DMS 273 (cell line): ENCODE measurements at regions not wholly inside any gene's neighbourhood (a gene's known extent, or its start where the extent isn't known, plus 50 kb on each side); places are given as distances from the start of the nearest gene placed in this dataset.

Experiments
- DNase-seq: peaks from one replicate; lab custom pipeline; 2025; ENCODE audit not compliant: unreplicated experiment; lab: John Stamatoyannopoulos, UW

- no peak for DNase-seq
These were observed 237.4 kb upstream of the PPP2R3A start for GRCh38 chr3:135728007-135728721.

GRCh38 chr3:135731546-135731945 lies 234.0 kb upstream of the PPP2R3A start:
- DNase-seq = no peak

DNA sequence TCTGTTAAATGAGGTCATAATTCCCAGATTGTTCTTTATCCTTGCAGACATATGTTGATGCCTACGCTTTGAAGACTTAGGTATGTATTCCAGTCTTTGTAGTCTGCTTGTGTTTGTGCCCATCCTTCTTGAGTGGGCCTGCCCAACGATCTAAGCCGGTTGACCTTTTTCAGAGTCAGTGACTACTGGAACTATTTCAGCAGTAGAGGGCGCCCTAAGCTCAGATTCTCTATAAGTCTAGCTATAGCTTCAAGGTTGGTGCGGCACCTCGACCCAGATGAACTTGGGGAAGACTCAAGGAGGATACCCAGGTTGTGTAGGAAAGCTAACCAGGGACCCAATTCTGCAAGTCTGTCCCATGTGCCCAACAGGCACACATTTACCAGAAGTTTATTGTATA lies 228.8 kb upstream of the PPP2R3A start:
- peak; percentile 71 for DNase-seq

- DNase-seq = peak; percentile 7
These were observed 225.7 kb upstream of the PPP2R3A start for GRCh38 chr3:135739779-135740178.

DNA sequence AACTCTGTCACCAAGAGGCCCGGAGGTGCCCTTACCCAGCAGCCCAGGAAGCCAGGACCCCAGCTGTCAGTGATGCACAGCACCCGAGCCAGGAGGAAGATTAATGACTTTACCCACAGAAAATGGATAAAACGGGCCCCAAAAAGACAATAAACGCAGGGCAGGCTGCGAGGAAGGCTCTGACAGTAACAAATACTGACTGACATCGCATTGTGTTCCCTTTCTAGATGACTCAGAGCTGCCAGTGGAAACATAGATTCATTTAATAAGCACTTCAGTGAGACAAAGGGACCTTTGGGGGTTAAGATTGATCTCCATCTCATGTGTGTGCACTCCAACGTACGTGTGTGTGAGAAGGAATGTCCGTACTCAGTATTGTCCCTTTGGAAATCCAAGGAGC lies 225.3 kb upstream of the PPP2R3A start:
- no peak for DNase-seq

DNA sequence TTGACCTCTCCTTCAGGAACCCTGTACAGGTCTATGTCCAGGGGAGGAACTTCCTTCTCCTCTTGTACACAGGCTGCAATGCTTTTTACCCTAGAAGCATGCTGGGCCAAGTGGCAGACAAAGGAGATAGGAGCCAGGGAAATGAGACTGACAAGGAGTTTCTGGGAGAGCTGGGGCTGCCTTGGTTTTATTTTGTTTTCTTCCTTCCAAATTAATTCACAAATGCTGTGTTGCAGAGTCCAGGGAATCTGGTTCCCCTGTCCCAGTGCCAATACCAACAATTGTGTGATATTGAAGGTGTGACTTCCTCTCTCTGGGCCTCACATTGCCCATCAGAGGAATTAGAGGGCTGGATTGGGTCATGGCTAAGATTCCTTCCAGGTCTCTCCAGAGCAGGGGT lies 224.8 kb upstream of the PPP2R3A start:
- no peak for DNase-seq

- no peak for DNase-seq
These were observed 213.5 kb upstream of the PPP2R3A start for GRCh38 chr3:135751991-135752390.

GRCh38 chr3:135752851-135753250 lies 212.7 kb upstream of the PPP2R3A start:
- no peak for DNase-seq

DNA sequence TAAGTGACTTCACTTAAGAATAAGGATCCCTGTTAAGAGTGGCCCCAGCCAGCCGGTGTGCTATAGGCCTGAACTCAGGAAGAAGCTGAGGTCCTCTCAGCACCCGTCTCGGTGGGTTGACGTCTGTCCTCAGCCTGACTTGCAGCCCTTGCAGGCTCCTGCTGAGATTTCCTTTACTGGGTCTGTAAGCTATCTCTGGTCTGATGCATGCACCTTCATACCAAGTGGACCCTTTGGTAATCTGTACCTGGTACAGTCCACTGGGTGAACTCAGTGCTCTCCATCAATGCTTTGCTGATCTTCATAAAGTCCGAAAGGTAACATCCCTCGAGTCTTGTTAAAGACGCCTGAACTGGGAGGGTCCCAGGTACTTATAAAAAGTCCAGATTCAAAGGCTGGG lies 212.0 kb upstream of the PPP2R3A start:
- DNase-seq = no peak

DNA sequence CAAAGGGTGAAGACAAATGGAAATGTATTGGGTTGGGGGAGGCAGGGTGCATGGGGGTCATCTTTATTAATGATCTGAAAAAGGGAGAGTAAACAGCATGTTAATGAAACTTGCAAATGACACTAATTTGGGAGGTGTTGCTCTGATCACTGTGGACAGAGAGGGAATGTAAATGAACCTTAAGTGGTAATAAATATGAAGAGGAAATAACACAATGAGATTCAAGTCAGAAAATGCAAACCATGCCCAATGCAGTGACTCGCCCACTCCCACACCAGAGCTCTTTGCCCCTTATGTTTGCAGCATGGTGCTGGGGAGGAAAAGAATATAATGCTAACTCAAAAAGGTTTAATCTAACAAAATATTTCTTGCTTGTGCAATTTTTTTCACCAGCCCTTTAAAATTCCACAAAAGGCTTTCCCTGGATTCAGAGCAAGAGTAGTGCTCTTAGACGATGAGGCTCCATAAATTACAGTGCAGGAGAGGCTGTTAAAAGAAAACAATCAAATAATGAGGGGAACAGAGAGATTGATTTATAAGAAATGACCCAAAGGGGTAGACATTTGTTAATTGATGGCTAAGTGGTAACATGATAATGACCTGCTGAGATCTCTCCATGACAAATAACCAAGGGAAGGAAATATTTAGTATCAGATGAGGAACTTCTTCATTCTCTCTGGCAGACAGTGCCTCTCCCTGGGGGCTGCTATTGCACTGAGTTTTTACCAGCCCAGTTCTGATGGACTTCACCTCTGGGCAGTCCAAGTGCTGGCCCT lies 210.0 kb upstream of the PPP2R3A start:
- DNase-seq = no peak

GRCh38 chr3:135756106-135756668 lies 209.3 kb upstream of the PPP2R3A start:
- no peak for DNase-seq

DNA sequence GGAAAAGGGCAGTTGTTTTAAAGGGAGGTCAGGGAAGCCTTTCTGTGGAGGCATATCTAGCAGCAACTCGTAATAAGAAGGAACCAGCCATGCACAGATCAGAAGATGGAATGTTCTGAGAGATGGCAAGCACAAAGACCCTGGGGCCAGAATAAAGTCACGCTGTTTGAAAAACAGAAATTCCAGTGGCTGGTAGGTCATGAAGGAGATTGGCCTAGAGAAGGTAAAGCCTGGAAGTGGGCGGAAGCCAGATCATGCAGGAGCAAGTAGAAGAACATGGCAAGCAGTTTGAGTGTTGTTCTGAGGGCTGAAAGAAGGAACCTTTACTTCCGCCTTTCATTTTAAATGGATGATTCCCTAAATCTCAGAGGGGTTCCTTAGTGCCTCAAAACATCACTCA lies 208.1 kb upstream of the PPP2R3A start:
- no peak for DNase-seq

DNA sequence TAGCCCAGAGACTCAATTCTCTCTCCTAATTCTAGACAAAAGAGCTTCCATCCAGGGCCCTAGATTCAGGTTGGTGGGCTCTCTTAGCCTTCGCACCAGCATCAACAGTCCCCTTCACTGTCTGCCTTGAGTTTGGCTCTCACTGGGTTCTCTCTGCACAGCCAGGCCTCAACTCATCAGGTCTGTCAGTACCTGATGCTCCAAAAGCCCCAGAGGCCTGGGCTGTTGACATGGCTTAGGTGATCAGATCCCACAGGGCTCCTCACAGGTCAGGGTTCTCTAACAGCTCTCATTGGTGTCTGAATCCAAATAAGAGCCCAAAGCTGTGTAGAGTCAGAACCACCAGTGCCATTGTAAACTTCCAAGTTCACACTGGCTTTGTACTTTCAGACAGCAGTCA lies 206.6 kb upstream of the PPP2R3A start:
- DNase-seq = no peak

GRCh38 chr3:135759651-135760050 lies 205.9 kb upstream of the PPP2R3A start:
- DNase-seq = no peak

DNA sequence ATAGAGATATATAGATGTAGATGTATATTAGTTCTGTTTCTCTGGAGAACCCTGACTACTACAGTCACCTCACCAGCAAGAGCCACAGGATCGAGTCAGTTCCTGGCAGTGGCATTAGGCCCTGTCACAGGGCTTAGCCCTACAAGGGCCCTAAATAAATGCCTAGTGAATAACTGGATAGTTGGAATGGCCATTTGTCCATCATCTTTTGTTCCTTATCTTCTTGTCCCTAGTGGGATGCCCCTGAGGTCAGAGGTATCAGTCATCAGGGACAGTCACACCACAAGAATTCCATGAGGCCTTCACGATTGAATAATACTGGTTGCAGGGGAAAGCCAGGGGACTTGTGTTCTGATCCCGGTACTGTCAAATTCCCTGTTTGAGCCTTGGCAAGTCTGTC lies 204.9 kb upstream of the PPP2R3A start:
- no peak for DNase-seq

DNA sequence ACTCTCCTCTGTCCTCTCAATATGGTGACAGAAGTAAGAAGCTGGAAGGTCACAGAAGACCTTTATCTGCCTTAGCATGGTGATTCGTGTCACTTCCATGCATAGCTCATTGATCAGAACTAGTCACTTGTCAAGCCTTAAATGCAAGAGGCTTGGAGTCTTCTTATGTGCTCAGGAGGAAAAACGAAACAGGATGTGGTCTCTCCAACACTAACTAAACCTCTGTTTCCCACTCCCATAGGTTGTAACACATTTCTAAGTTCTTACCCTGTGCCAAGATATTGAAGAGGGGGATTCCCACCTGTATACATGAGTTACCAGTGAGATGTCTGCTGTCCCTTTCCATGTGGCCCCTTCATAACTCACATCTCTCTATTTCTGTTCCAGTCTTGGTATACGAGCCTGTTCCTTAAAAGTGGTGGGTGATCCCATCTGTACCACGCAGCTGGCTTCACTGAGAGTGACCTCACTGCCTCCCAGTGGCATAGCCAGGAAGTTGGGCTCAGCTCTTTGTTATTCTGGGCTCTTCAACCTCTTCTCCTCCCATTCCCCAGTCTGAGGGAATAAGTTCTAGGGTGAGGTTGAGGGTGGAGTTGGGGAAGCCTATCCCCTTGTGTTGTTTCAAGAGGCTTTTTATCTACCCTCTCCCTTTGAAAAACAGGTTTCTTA lies 203.2 kb upstream of the PPP2R3A start:
- DNase-seq = peak; percentile 54

- no peak for DNase-seq
These were observed 199.4 kb upstream of the PPP2R3A start for GRCh38 chr3:135766115-135766514.

- no peak for DNase-seq
These were observed 193.8 kb upstream of the PPP2R3A start for GRCh38 chr3:135771760-135772159.

- no peak for DNase-seq
These were observed 186.5 kb upstream of the PPP2R3A start for GRCh38 chr3:135779024-135779423.

- DNase-seq = no peak
These were observed 185.8 kb upstream of the PPP2R3A start for GRCh38 chr3:135779590-135780235.
